Aorta (tissue), 5 donors: ENCODE measurements at regions not wholly inside any gene's neighbourhood (a gene's known extent, or its start where the extent isn't known, plus 50 kb on each side); places are given as distances from the start of the nearest gene placed in this dataset.

Experiments used
- ATAC-seq: fragments of 200-7000 bp; cut with Tn5 transposase; one replicate; pipeline ENCODE4 v1.9.1; 2022; ENCODE audit warnings: moderate library complexity; ENCODE audit not compliant: low FRiP score
- DNase-seq, 2 donors: peaks; one replicate each; pipeline ENCODE4 v3.0.0-alpha.2; 2020
- H3K27ac ChIP-seq, 2 donors: one replicate each; pipeline ENCODE4 v1.5.1; 2013; ENCODE audit warnings: low read length in 2 of 2, mild to moderate bottlenecking in 2 of 2, moderate library complexity in 2 of 2, control low read depth in 1 of 2, inconsistent platforms in 1 of 2, low read depth in 1 of 2
- H3K27me3 ChIP-seq, 2 donors: one replicate each; pipeline ENCODE4 v1.6.1; 2013; ENCODE audit warnings: control low read depth in 1 of 2, low read length in 1 of 2, mild to moderate bottlenecking in 1 of 2, moderate library complexity in 1 of 2; ENCODE audit not compliant: insufficient read depth in 2 of 2, control insufficient read depth in 1 of 2
- H3K36me3 ChIP-seq, 2 donors: one replicate each; pipeline ENCODE4 v1.6.1; 2013; ENCODE audit warnings: control low read depth in 1 of 2, low read length in 1 of 2, mild to moderate bottlenecking in 1 of 2; ENCODE audit not compliant: insufficient read depth in 2 of 2, control insufficient read depth in 1 of 2
- H3K4me1 ChIP-seq, 2 donors: one replicate each; pipeline ENCODE4 v1.6.1; 2013; ENCODE audit warnings: low read length in 2 of 2, control low read depth in 1 of 2, mild to moderate bottlenecking in 1 of 2, moderate library complexity in 1 of 2; ENCODE audit not compliant: insufficient read depth in 2 of 2, control insufficient read depth in 1 of 2
- H3K4me3 ChIP-seq, 2 donors: one replicate each; pipeline ENCODE4 v1.5.1; 2013; ENCODE audit warnings: low read length in 2 of 2, control low read depth in 1 of 2, mild to moderate bottlenecking in 1 of 2
- H3K9me3 ChIP-seq: one replicate; pipeline ENCODE4 v1.6.1; 2013; ENCODE audit warnings: mild to moderate bottlenecking, low read length; ENCODE audit not compliant: control insufficient read depth
- WGBS, 2 donors: extraction: QIAGEN DNeasy Blood & Tissue Kit; methylation state at CpG; one replicate each; pipeline ENCODE4 v1.1.7; 2013; 5-methylcytosine and 5-hydroxymethylcytosine counted together
- intact Hi-C, 2 donors: fragments of 100-400 bp; cut with DNase I; formaldehyde crosslinking; loops; one replicate each; pipeline versions ENCODE4 v1.14.2 to v1.15.0; 2022
- donor health status: healthy with polysubstance abuse.
- donor health status: Bipolar disorder and iron deficiency.
- donor health status: DM: no; HTN: no; CAD: no.
- donor health status: DM: no; HTN: no; CAD: no.
- donor health status: DM: yes; HTN: yes; CAD: no.

DNA sequence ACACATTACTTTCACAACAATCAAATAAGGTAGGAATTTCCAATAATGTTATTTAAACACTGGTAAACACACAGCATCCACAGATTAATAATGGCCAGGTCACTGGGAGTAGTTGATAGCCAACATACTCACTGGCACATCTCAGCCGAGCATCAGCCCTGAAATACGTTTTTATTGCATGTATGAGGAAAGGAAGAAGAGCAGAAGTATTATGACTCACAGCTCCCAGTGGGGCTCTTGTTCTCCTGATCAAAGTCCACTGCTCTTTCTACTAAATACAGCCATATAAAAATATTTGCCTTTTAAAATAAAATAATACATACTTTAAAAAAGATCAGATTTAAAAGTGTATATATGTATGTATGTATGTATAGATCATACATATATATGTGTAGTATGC lies 999.6 kb downstream of the SUCLG1 start:
- Histone ChIP-seq H3K4me1 (no peaks in the 10 kb centered on the region), H3K27me3 (no peaks in the 10 kb centered on the region), H3K36me3 (no peaks in the 10 kb centered on the region), H3K9me3 (no peaks in the 10 kb centered on the region), H3K4me3 (no peak overlapping the region), H3K27ac (no peak overlapping the region)
- DNase-seq (no peak), ATAC-seq (no peak)
- 53 to 55% methylated on average over 2 of the region's 2 CpGs for WGBS, 2 donors
- intact Hi-C loops, result no loop called here

DNA sequence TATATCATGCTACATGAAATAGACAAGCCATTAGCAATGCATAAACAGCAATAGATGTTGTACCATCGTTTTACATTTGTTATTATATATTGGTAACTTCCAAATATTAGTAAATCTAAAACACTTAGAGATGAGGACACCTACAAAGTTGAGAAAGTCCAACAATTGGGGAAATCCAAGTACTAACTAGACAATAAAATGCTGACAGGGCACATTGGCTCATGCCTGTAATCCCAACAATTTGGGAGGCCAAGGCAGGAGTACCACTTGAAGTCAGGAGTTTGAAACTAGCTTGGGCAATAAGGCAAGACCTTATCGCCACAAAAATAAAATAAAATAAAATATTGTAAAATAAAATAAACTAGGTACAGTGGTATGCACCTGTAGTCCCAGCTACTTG lies 1023.1 kb downstream of the SUCLG1 start:
- H3K27me3 ChIP-seq, result no peaks in the 10 kb centered on the region
- no peak overlapping the region for H3K27ac ChIP-seq
- no peaks in the 10 kb centered on the region for H3K36me3 ChIP-seq
- intact Hi-C loops, result no loop called here
- no peak for ATAC-seq
- 83 to 84% methylated on average over 2 of the region's 2 CpGs for WGBS, 2 donors
- no peaks in the 10 kb centered on the region for H3K9me3 ChIP-seq
- H3K4me3 ChIP-seq, result no peak overlapping the region
- no peaks in the 10 kb centered on the region for H3K4me1 ChIP-seq
- no peak for DNase-seq

DNA sequence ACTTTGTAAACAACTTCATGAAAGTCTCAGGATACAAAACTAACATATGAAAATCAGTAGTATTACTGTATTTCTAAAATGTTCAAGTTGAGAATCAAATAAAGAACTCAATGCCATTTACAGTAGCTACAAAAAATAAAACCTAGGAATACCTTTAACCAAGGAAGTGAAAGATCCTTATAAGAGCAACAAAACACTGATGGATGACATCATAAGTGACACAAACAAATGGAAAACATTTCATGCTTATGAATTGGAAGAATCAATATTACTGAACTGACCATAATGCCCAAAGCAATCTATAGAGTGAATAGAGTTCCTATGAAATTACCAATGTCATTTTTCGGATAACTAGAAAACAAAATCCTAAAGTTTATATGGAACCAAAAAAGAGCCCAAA lies 1038.1 kb downstream of the SUCLG1 start:
- Histone ChIP-seq H3K27me3 (no peaks in the 10 kb centered on the region), H3K4me1 (no peaks in the 10 kb centered on the region), H3K27ac (no peak overlapping the region), H3K4me3 (no peak overlapping the region), H3K36me3 (no peaks in the 10 kb centered on the region), H3K9me3 (peaks cover 2% of the 10 kb centered on the region)
- intact Hi-C loops, result no loop called here
- 89 to 93% methylated on average over 1 of the region's 1 CpG for WGBS, 2 donors
- no peak for ATAC-seq
- DNase-seq, result no peak

- DNase-seq, result no peak
- no peaks in the 10 kb centered on the region for H3K27me3 ChIP-seq
- no peak overlapping the region for H3K4me3 ChIP-seq
- no peak overlapping the region for H3K27ac ChIP-seq
- intact Hi-C loops, result no loop called here
- H3K4me1 ChIP-seq, result no peaks in the 10 kb centered on the region
- 7 to 9% methylated on average over 3 of the region's 3 CpGs for WGBS, 2 donors
- H3K36me3 ChIP-seq, result no peaks in the 10 kb centered on the region
- no peak for ATAC-seq
- peaks cover 1% of the 10 kb centered on the region for H3K9me3 ChIP-seq
Measured at GRCh38 chr2:83394134-83394904, 1064.8 kb downstream of the SUCLG1 start.

DNA sequence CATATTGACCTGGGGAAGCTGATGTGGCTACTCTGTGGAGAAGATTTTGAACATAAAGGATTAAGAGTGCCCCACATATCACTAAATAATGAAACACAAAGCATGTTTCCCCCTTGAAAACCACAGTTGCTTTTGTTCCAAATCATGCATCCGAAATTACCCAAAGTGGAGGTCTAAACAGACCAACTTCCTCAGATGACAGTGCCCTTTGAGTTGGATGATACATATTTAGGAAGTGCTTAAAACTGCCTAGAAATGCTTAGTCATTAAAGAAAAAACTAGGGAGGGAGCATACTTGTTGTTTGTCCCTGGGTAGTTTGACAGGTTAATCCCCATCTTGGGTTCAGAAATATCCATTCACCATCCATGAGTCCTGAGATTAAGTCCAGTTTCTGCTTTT lies 1070.3 kb downstream of the SUCLG1 start:
- DNase-seq (no peak), ATAC-seq (no peak)
- Histone ChIP-seq H3K4me3 (no peak overlapping the region), H3K27me3 (no peaks in the 10 kb centered on the region), H3K27ac (no peak overlapping the region), H3K9me3 (peaks cover 1% of the 10 kb centered on the region), H3K36me3 (no peaks in the 10 kb centered on the region), H3K4me1 (no peaks in the 10 kb centered on the region)
- WGBS, 2 donors, result 81 to 89% methylated on average over 1 of the region's 1 CpG
- intact Hi-C loops, result no loop called here

GRCh38 chr2:83386549-83386948 lies 1072.5 kb downstream of the SUCLG1 start:
- WGBS, 2 donors, result 61 to 74% methylated on average over 1 of the region's 1 CpG

GRCh38 chr2:83378921-83379320 lies 1080.2 kb downstream of the SUCLG1 start:
- DNase-seq (no peak), ATAC-seq (no peak)
- Histone ChIP-seq H3K4me3 (no peak overlapping the region), H3K27ac (no peak overlapping the region), H3K4me1 (no peaks in the 10 kb centered on the region), H3K27me3 (no peaks in the 10 kb centered on the region), H3K36me3 (no peaks in the 10 kb centered on the region), H3K9me3 (no peaks in the 10 kb centered on the region)
- intact Hi-C loops, result no loop called here

More at GRCh38 chr2:83386549-83386948, 1072.5 kb downstream of the SUCLG1 start:
- H3K27ac ChIP-seq, result no peak overlapping the region
- H3K27me3 ChIP-seq, result no peaks in the 10 kb centered on the region
- intact Hi-C loops, result no loop called here
- no peaks in the 10 kb centered on the region for H3K4me1 ChIP-seq
- H3K36me3 ChIP-seq, result no peaks in the 10 kb centered on the region
- no peak overlapping the region for H3K4me3 ChIP-seq
- peaks cover 1% of the 10 kb centered on the region for H3K9me3 ChIP-seq
- no peak for ATAC-seq
- DNase-seq, result no peak

DNA sequence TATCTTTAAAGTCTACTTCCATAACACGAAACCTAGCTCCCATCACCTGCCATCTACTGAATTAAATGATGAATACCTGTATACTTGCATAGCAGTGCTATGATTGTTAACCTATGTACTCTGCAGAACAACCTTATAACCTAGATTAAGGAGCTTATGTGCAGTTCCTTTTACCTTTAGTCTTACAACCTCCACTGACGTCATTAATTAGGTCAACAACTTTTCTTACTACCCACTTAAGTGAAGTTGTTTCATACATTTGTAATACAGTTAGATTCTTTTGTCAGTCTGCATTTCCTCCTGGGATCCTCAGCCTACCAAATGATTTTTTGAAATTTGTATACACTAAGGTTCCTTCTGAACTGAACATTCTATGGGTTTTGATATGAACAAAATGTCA lies 1082.3 kb downstream of the SUCLG1 start:
- intact Hi-C loops, result no loop called here
- H3K4me3 ChIP-seq, result no peak overlapping the region
- WGBS, 2 donors, result 73 to 81% methylated on average over 2 of the region's 2 CpGs
- DNase-seq, result no peak
- no peaks in the 10 kb centered on the region for H3K9me3 ChIP-seq
- ATAC-seq, result no peak
- no peaks in the 10 kb centered on the region for H3K27me3 ChIP-seq
- no peaks in the 10 kb centered on the region for H3K4me1 ChIP-seq
- H3K36me3 ChIP-seq, result no peaks in the 10 kb centered on the region
- H3K27ac ChIP-seq, result no peak overlapping the region

GRCh38 chr2:83370419-83370762 lies 1088.7 kb downstream of the SUCLG1 start:
- Histone ChIP-seq H3K27me3 (no peaks in the 10 kb centered on the region), H3K9me3 (no peaks in the 10 kb centered on the region), H3K4me3 (no peak overlapping the region), H3K4me1 (no peaks in the 10 kb centered on the region), H3K27ac (no peak overlapping the region), H3K36me3 (no peaks in the 10 kb centered on the region)
- ATAC-seq (no peak), DNase-seq (no peak)
- WGBS, 2 donors, result 87 to 89% methylated on average over 2 of the region's 2 CpGs
- intact Hi-C loops, result no loop called here
